Rectal smooth muscle tissue (tissue), 1 donor: ENCODE measurements at regions not wholly inside any gene's neighbourhood (a gene's known extent, or its start where the extent isn't known, plus 50 kb on each side); places are given as distances from the start of the nearest gene placed in this dataset.
A peak's percentile ranks its signal among the peaks of the same experiment; 100 is the strongest.

Experiments used
- H3K27ac ChIP-seq: one replicate; pipeline ENCODE4 v1.7.0; 2013; ENCODE audit warnings: low read depth, low read length, inconsistent platforms
- H3K27me3 ChIP-seq: one replicate; pipeline ENCODE4 v1.7.0; 2013; ENCODE audit warnings: low read length; ENCODE audit not compliant: control insufficient read depth, insufficient read depth
- H3K36me3 ChIP-seq: one replicate; pipeline ENCODE4 v1.7.0; 2013; ENCODE audit warnings: low read length; ENCODE audit not compliant: control insufficient read depth, insufficient read depth
- H3K4me1 ChIP-seq: one replicate; pipeline ENCODE4 v1.7.0; 2013; ENCODE audit warnings: low read length; ENCODE audit not compliant: control insufficient read depth, insufficient read depth
- H3K4me3 ChIP-seq: one replicate; pipeline ENCODE4 v1.7.0; 2013; ENCODE audit warnings: low read length
- H3K9ac ChIP-seq: one replicate; pipeline ENCODE4 v1.7.0; 2013; ENCODE audit warnings: low read length

- H3K27ac ChIP-seq, result no peak overlapping the region
- no peak overlapping the region for H3K4me3 ChIP-seq
- H3K27me3 ChIP-seq, result no peaks in the 10 kb centered on the region
- H3K9ac ChIP-seq, result no peak overlapping the region
- H3K4me1 ChIP-seq, result no peaks in the 10 kb centered on the region
- H3K36me3 ChIP-seq, result no peaks in the 10 kb centered on the region
Measured at GRCh38 chr16:81185416-81185815, 53.1 kb upstream of the BCO1 start.

- no peaks in the 10 kb centered on the region for H3K4me1 ChIP-seq
- no peaks in the 10 kb centered on the region for H3K27me3 ChIP-seq
- H3K36me3 ChIP-seq, result no peaks in the 10 kb centered on the region
- peak overlapping the region; percentile 41 for H3K4me3 ChIP-seq
- H3K27ac ChIP-seq, result peak overlapping the region; percentile 70
- H3K9ac ChIP-seq, result no peak overlapping the region
Measured at GRCh38 chr16:81181013-81181720, 57.3 kb upstream of the BCO1 start.

GRCh38 chr16:81180578-81180977 lies 57.9 kb upstream of the BCO1 start:
- Histone ChIP-seq H3K9ac (no peak overlapping the region), H3K27ac (peak overlapping the region; percentile 70), H3K27me3 (no peaks in the 10 kb centered on the region), H3K4me1 (no peaks in the 10 kb centered on the region), H3K36me3 (no peaks in the 10 kb centered on the region), H3K4me3 (peak overlapping the region; percentile 41)

- H3K27ac ChIP-seq, result no peak overlapping the region
- H3K4me1 ChIP-seq, result no peaks in the 10 kb centered on the region
- no peak overlapping the region for H3K9ac ChIP-seq
Measured at GRCh38 chr16:81179219-81179618, 59.3 kb upstream of the BCO1 start.

GRCh38 chr16:81175325-81175891 lies 63.1 kb upstream of the BCO1 start:
- Histone ChIP-seq H3K27ac (no peak overlapping the region), H3K27me3 (no peaks in the 10 kb centered on the region), H3K4me1 (no peaks in the 10 kb centered on the region), H3K36me3 (no peaks in the 10 kb centered on the region), H3K4me3 (no peak overlapping the region), H3K9ac (no peak overlapping the region)

More at GRCh38 chr16:81179219-81179618, 59.3 kb upstream of the BCO1 start:
- no peaks in the 10 kb centered on the region for H3K36me3 ChIP-seq
- H3K4me3 ChIP-seq, result no peak overlapping the region
- H3K27me3 ChIP-seq, result no peaks in the 10 kb centered on the region

GRCh38 chr16:81174644-81175324 lies 63.7 kb upstream of the BCO1 start:
- Histone ChIP-seq H3K27ac (no peak overlapping the region), H3K4me1 (no peaks in the 10 kb centered on the region)

GRCh38 chr16:81172769-81173658 lies 65.5 kb upstream of the BCO1 start:
- Histone ChIP-seq H3K9ac (no peak overlapping the region), H3K27me3 (no peaks in the 10 kb centered on the region), H3K4me3 (no peak overlapping the region), H3K4me1 (no peaks in the 10 kb centered on the region), H3K36me3 (no peaks in the 10 kb centered on the region), H3K27ac (no peak overlapping the region)

More at GRCh38 chr16:81174644-81175324, 63.7 kb upstream of the BCO1 start:
- H3K4me3 ChIP-seq, result no peak overlapping the region
- no peaks in the 10 kb centered on the region for H3K36me3 ChIP-seq
- no peak overlapping the region for H3K9ac ChIP-seq
- no peaks in the 10 kb centered on the region for H3K27me3 ChIP-seq

GRCh38 chr16:81170824-81171223 lies 67.7 kb upstream of the BCO1 start:
- no peak overlapping the region for H3K27ac ChIP-seq
- no peak overlapping the region for H3K4me3 ChIP-seq
- H3K4me1 ChIP-seq, result no peaks in the 10 kb centered on the region
- H3K27me3 ChIP-seq, result no peaks in the 10 kb centered on the region
- H3K36me3 ChIP-seq, result no peaks in the 10 kb centered on the region
- H3K9ac ChIP-seq, result no peak overlapping the region

GRCh38 chr16:81168406-81168805 lies 70.1 kb upstream of the BCO1 start:
- no peaks in the 10 kb centered on the region for H3K27me3 ChIP-seq
- H3K9ac ChIP-seq, result no peak overlapping the region
- no peaks in the 10 kb centered on the region for H3K4me1 ChIP-seq
- no peak overlapping the region for H3K4me3 ChIP-seq
- no peak overlapping the region for H3K27ac ChIP-seq
- no peaks in the 10 kb centered on the region for H3K36me3 ChIP-seq

GRCh38 chr16:81167851-81168250 lies 70.6 kb upstream of the BCO1 start:
- H3K4me3 ChIP-seq, result no peak overlapping the region
- no peaks in the 10 kb centered on the region for H3K36me3 ChIP-seq
- no peaks in the 10 kb centered on the region for H3K27me3 ChIP-seq
- no peak overlapping the region for H3K9ac ChIP-seq
- H3K4me1 ChIP-seq, result no peaks in the 10 kb centered on the region
- no peak overlapping the region for H3K27ac ChIP-seq

GRCh38 chr16:81166417-81167300 lies 70.5 kb upstream of the GCSH start:
- Histone ChIP-seq H3K4me1 (no peaks in the 10 kb centered on the region), H3K9ac (no peak overlapping the region), H3K27me3 (no peaks in the 10 kb centered on the region), H3K27ac (no peak overlapping the region), H3K4me3 (no peak overlapping the region), H3K36me3 (no peaks in the 10 kb centered on the region)
